GM13977 (cell line): ENCODE measurements at regions not wholly inside any gene's neighbourhood (a gene's known extent, or its start where the extent isn't known, plus 50 kb on each side); places are given as distances from the start of the nearest gene placed in this dataset.

Experiments used
- DNase-seq: peaks from one replicate; pipeline ENCODE4 v3.0.0; 2012; ENCODE audit warnings: low spot score
- in situ Hi-C: fragments of 300-500 bp; cut with MboI; formaldehyde crosslinking; loops from one replicate; pipeline ENCODE4 v1.12.0; 2022; ENCODE audit warnings: low sequenced_read_pairs, low pct_unique_long_range_greater_than_20kb, mixed read lengths, inconsistent platforms; ENCODE audit not compliant: unreplicated experiment
- TF ChIP-seq, protein P1 (sequence below): IDR thresholded peaks from 2 replicates; pipeline ENCODE4 v1.5.1; 2012; ENCODE audit warnings: mild to moderate bottlenecking, control low read depth; ENCODE audit not compliant: insufficient read depth; ENCODE audit errors: extremely low read depth, missing control alignments

DNA sequence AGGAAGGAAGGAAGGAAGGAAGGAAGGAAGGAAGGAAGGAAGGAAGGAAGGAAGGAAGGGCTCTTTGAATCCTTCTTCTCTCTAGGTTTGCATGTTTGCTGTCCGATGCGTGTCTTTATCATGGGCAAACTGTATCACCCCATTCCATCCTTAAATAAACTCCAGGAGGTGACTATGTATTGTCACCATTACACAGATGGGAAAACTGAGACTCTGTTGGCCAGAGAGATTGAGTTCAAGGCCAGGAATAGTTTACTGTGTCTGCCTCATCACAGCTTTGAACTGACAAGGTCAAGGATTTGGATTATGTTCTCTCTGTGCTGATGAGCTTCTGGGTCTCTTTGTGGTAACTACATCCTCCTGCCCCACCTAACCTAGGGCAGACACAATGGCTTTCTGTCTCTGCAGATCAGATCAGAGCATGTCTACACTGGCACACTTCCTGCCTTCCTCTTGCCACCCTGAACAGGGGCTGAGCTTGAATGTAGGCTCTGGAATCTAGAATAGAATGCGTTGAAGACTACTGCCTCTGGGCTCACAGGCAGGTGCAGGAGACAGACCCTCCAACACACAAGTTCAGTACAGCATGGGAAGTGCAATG is 78.9 kb upstream of the MAP1LC3B2 start:
- TF ChIP-seq, protein P1, sequence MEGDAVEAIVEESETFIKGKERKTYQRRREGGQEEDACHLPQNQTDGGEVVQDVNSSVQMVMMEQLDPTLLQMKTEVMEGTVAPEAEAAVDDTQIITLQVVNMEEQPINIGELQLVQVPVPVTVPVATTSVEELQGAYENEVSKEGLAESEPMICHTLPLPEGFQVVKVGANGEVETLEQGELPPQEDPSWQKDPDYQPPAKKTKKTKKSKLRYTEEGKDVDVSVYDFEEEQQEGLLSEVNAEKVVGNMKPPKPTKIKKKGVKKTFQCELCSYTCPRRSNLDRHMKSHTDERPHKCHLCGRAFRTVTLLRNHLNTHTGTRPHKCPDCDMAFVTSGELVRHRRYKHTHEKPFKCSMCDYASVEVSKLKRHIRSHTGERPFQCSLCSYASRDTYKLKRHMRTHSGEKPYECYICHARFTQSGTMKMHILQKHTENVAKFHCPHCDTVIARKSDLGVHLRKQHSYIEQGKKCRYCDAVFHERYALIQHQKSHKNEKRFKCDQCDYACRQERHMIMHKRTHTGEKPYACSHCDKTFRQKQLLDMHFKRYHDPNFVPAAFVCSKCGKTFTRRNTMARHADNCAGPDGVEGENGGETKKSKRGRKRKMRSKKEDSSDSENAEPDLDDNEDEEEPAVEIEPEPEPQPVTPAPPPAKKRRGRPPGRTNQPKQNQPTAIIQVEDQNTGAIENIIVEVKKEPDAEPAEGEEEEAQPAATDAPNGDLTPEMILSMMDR: no peak
- DNase-seq: no peak
- in situ Hi-C loops: no loop called here

DNA sequence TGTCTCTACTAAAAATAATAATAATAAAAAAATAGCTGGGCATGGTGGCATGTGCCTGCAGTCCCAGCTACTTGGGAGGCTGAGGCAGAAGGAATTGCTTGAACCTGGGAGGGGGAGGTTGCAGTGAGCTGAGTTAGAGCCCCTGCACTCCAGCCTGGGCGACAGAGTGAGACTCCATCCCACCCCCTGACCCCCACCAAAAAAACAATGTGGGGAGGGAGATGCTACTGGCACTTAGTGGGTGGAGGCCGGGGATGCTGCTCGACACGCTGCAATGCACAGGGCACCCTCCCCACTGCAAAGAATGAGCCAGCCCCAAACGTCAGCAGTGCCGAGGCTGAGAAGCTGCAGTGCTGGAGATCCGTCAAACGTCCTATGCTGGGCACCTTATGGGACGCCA is 77.5 kb upstream of the MAP1LC3B2 start:
- TF ChIP-seq, protein P1: no peak
- no peak for DNase-seq
- in situ Hi-C loops: no loop called here

DNA sequence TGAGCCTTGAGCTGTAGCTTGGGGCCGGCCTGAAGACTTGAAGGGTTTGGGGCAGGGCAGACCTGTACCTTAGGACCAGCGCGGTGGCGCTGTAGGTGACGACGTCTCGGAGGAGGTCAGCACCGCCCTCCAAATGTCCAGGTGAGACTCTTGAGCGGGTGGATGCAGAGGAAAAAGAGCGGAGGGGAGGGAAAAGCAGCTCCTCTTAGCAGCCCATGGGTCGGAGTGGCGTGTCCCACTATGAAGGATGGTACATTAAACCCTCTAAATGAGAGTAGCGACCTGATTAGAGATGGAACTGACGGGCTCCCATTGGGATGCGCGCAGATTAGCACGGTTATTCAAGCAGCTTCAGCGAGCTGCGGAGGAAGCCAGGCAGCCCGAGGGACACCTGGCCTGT is 77.0 kb upstream of the MAP1LC3B2 start:
- TF ChIP-seq, protein P1: no peak
- no peak for DNase-seq
- in situ Hi-C loops: no loop called here

DNA sequence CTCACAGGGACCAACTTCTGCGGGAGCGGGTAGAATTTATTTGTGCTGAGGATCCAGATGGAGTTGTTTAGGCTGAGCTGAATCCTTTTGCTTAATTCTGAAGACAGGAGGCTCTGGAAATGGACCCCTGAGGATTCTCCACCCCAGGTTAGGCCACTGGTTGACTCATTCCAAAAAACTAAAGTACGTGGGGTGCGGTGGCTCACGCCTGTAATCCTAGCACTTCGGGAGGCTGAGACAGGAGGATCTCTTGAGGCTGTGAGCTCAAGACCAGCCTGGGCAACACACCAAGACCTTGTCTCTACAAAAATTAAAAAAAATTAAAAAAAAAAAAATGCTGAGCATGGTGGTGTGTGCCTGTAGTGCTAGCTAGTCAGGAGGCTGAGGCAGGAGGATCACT is 76.3 kb upstream of the MAP1LC3B2 start:
- in situ Hi-C loops: no loop called here
- TF ChIP-seq, protein P1: no peak
- no peak for DNase-seq

DNA sequence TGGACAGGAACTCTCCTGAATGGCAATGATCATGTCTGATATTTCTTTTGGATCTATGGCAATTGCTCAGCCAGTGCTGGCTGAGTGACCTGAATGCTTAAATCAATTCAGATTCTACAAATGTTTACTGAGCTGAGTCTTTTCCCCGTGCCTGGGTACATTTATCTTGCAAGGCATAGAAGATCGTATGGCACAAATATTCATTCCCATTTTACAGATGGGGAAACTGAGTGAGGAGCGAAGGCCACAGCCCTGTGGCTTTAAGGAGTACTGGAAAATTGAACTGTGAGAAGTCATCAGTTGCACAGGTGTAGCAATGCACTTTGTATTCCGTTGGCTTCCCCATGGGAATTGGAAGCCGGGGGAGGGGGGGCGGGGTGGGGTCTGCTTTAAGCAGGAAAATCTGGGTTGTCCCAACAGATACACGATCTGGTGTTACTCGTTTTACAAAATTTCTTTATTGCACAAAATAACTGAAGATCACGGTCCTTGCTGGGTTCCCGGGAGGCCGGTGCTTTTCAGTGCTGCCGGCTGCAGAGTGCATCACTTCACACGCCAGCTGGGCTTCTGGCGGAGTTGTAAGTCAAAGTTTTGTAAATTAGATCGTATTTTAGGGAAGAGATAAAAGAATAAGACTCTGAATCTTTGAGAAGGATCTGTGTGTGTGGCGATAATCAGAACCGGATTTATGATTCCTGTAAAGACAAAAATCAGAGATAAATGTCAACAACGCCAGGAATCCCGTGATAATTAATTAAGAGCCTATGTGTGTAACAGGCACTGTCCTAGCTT is 75.0 kb upstream of the MAP1LC3B2 start:
- no peak for DNase-seq
- in situ Hi-C loops: no loop called here
- TF ChIP-seq, protein P1: no peak

DNA sequence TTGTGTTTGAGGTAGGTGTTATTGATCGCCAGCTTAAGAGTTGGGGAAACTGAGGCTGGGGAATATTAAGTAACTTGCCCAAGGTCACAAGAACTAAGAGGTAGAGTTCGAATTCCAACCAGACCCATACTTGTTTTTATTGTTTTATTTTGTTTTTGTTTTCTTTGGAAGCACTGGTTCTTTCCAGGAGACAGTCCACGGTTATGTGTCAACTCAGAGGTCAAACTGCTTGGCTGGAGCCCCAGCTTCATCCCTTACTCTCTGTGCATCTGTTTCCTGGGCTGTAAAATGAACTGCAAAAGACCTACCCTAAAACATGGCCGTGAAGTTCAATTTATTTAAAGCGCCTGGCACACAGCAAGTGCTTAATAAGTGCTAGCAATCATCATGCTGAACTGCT is 74.4 kb upstream of the MAP1LC3B2 start:
- in situ Hi-C loops: no loop called here
- TF ChIP-seq, protein P1: no peak
- DNase-seq: no peak

DNA sequence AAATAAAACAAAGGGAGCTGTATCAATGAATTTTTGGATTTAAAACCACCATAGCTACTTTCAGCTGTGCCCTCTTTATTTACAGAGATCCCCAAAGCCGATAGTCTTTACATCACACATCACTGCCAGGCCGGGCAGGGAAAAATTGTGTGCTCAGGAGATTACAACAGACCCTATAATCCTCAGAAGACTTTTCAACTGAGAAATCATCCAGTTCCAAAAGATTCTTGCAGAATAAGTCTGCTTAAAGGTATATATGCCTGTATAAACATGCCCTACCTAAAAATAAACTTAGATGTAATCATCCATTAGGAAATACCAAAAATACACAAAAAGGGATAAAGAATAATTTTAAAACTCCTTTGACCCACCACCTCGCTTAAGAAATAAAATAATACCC is 70.1 kb upstream of the MAP1LC3B2 start:
- in situ Hi-C loops: no loop called here
- TF ChIP-seq, protein P1: no peak
- no peak for DNase-seq
